Prostate gland (tissue), 2 donors: ENCODE measurements at regions not wholly inside any gene's neighbourhood (a gene's known extent, or its start where the extent isn't known, plus 50 kb on each side); places are given as distances from the start of the nearest gene placed in this dataset.

Experiments used
- CTCF ChIP-seq, 4 experiments: fragments of 200-600 bp in 2 of 4; fragments of 450-650 bp in 2 of 4; sonication (generic) in 2 of 4; IDR thresholded peaks; 1 replicate in 3 of 4; 2 replicates in 1 of 4; pipeline ENCODE4 v1.5.1; 2016 to 2019; ENCODE audit warnings: antibody characterized with exemption in 4 of 4, mild to moderate bottlenecking in 2 of 4, moderate library complexity in 2 of 4
- POLR2A ChIP-seq: fragments of 450-650 bp; IDR thresholded peaks from one replicate; pipeline ENCODE4 v1.6.1; 2016; ENCODE audit warnings: antibody characterized with exemption, mild to moderate bottlenecking
- POLR2AphosphoS5 ChIP-seq: sonication (generic); formaldehyde crosslinking; IDR thresholded peaks from one replicate; pipeline ENCODE4 v1.6.1; 2017; ENCODE audit warnings: antibody characterized with exemption

- TF ChIP-seq CTCF (IDR thresholded peaks at IDR 0.05) (no peak), POLR2A (no peak), POLR2AphosphoS5 (no peak)
Observed at GRCh38 chr6:102986086-102986485, 1592.6 kb downstream of the GRIK2 start.
